ENCODE measurements at regions not wholly inside any gene's neighbourhood (a gene's known extent, or its start where the extent isn't known, plus 50 kb on each side); places are given as distances from the start of the nearest gene placed in this dataset.

DNA sequence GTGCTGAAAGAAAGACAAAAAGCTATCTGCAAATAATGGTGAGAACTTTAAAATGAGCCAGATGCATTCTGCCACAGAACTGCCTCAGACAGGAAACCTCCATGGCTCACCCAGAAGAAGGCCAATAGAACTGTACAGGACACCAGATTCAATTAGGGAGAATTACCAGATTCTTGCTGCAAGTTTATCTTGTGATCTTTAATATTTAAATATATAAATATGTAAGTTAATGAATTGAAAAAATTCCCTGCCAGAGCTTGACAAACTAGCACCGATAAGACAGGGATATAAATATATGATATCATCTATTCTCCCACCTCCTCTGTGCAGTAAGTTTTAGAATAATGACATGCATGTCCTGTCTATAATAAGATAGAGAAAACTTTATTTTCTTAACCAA lies 252.8 kb downstream of the PLK2 start:
- no peaks in the 10 kb centered on the region for H3K9me3 ChIP-seq
- TF ChIP-seq POLR2AphosphoS5 (IDR thresholded peaks at IDR 0.05), result no peak
- no peak for TF ChIP-seq POLR2A (IDR thresholded peaks at IDR 0.05)
- TF ChIP-seq, protein P1, sequence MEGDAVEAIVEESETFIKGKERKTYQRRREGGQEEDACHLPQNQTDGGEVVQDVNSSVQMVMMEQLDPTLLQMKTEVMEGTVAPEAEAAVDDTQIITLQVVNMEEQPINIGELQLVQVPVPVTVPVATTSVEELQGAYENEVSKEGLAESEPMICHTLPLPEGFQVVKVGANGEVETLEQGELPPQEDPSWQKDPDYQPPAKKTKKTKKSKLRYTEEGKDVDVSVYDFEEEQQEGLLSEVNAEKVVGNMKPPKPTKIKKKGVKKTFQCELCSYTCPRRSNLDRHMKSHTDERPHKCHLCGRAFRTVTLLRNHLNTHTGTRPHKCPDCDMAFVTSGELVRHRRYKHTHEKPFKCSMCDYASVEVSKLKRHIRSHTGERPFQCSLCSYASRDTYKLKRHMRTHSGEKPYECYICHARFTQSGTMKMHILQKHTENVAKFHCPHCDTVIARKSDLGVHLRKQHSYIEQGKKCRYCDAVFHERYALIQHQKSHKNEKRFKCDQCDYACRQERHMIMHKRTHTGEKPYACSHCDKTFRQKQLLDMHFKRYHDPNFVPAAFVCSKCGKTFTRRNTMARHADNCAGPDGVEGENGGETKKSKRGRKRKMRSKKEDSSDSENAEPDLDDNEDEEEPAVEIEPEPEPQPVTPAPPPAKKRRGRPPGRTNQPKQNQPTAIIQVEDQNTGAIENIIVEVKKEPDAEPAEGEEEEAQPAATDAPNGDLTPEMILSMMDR (IDR thresholded peaks at IDR 0.05), result no peak

DNA sequence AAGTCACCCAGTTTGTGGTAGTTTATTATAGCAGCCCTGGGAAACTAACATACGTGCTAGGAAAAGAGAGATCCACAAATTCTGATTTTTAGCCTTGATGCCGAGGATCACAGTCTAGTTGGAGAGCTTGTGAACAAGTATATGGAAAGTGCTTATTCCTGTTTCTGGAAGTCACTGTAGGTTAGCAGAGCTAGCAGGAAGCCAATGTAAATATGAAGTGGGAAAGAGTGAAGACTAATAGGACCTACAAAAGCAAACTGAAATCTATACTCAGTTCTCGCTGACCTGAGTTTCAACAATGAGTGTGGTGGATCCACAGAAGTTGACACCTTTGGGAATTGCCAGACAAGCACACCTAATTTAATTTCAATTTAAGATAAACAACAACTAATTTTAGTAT lies 254.9 kb downstream of the PLK2 start:
- TF ChIP-seq POLR2A (IDR thresholded peaks at IDR 0.05), result no peak
- TF ChIP-seq POLR2AphosphoS5 (IDR thresholded peaks at IDR 0.05), result no peak
- TF ChIP-seq, protein P1 (IDR thresholded peaks at IDR 0.05), result no peak
- H3K9me3 ChIP-seq, result no peaks in the 10 kb centered on the region
- H3K27me3 ChIP-seq, result no peaks in the 10 kb centered on the region
- intact Hi-C loops (cut with DNase I; ENCODE audit: low total_unique reads), result loop anchor here (5.0 kb wide), 1 partner anchor 968 kb away; no protein-coding TSS in a partner anchor
- no peak for DNase-seq (ENCODE audit: low spot score in 2 of 2)
- H3K4me1 ChIP-seq, result no peaks in the 10 kb centered on the region
- H3K36me3 ChIP-seq, result no peaks in the 10 kb centered on the region
- H3K4me3 ChIP-seq, result no peak overlapping the region
- no peak overlapping the region for H3K27ac ChIP-seq

More for the DNA sequence above, 252.8 kb downstream of the PLK2 start:
- H3K27ac ChIP-seq, result no peak overlapping the region
- no peak overlapping the region for H3K4me3 ChIP-seq
- no peaks in the 10 kb centered on the region for H3K36me3 ChIP-seq
- no peaks in the 10 kb centered on the region for H3K27me3 ChIP-seq
- DNase-seq (ENCODE audit: low spot score in 2 of 2), result no peak
- H3K4me1 ChIP-seq, result no peaks in the 10 kb centered on the region
- intact Hi-C loops (cut with DNase I; ENCODE audit: low total_unique reads), result no loop called here

DNA sequence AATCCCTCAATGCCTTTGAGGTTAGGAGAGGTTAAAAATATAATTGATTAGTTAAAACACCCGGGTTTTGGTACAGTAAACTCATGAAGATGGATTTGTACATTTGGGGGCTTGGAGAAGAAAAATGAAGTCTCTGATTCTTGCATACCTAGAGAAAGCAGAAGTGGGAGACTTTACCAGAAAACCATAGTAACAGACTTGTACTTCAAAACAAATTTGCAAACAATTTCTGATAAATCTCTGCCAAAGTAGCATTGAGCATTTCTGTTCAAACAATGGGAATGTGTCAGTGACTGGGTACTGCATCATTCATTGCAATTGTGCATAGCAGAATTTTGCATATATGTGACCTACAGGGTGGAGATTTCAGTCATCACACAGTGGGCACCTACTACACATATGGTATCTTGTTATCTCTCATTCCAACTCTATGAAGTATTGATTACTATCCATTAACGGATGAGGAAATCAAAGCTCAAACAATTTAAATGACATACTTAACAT lies 256.9 kb downstream of the PLK2 start:
- no peak for DNase-seq (ENCODE audit: low spot score in 2 of 2)
- H3K27me3 ChIP-seq, result no peaks in the 10 kb centered on the region

DNA sequence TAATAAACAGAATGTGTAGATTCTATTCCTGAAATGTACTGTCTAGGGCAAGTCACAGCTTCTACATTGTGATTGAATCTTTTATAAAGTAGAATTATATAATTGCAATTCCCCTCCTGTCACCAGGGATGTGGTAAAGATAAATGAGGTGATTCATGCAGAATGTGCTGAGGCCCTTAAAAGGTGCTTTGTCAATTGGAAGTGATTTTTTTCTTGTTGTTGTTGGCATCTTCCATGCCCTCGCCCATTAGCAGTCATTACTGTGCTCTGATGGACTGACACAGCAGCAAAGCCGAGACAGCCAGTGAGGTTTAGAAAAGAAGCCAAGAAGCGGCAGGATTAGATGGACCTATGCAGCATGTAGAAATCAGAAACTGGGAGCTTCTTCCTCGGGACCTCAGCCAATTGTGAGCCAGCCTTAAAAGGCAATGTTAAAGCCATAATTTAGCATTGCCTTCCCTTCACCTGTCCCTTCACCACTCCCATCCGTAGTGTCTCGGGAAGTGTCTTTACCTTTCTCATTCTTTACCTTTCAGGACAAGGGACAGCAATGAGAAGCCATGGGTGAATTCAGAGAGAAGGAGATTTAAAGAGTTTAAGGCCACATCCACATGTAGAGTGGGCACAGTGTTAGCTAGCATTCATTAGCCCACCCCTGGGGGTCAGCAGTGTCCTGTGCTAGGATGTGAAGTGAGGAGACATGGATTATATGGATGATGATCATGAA lies 257.8 kb downstream of the PLK2 start:
- no peak for DNase-seq (ENCODE audit: low spot score in 2 of 2)
- H3K27me3 ChIP-seq, result no peaks in the 10 kb centered on the region
- H3K9me3 ChIP-seq, result no peaks in the 10 kb centered on the region
- no peak overlapping the region for H3K27ac ChIP-seq
- no peaks in the 10 kb centered on the region for H3K36me3 ChIP-seq
- intact Hi-C loops (cut with DNase I; ENCODE audit: low total_unique reads), result loop anchor here (5.0 kb wide), 1 partner anchor 965 kb away; no protein-coding TSS in a partner anchor
- H3K4me3 ChIP-seq, result no peak overlapping the region
- H3K4me1 ChIP-seq, result no peaks in the 10 kb centered on the region
- TF ChIP-seq POLR2AphosphoS5 (IDR thresholded peaks at IDR 0.05) (no peak), POLR2A (IDR thresholded peaks at IDR 0.05) (no peak)
- TF ChIP-seq, protein P1 (IDR thresholded peaks at IDR 0.05), result no peak

More for the DNA sequence above, 256.9 kb downstream of the PLK2 start:
- intact Hi-C loops (cut with DNase I; ENCODE audit: low total_unique reads), result loop anchor here (5.0 kb wide), 1 partner anchor 966 kb away; no protein-coding TSS in a partner anchor
- Histone ChIP-seq H3K4me3 (no peak overlapping the region), H3K27ac (no peak overlapping the region), H3K4me1 (no peaks in the 10 kb centered on the region), H3K36me3 (no peaks in the 10 kb centered on the region), H3K9me3 (no peaks in the 10 kb centered on the region)
- TF ChIP-seq, protein P1 (IDR thresholded peaks at IDR 0.05), result no peak
- TF ChIP-seq POLR2A (IDR thresholded peaks at IDR 0.05), result no peak
- no peak for TF ChIP-seq POLR2AphosphoS5 (IDR thresholded peaks at IDR 0.05)

DNA sequence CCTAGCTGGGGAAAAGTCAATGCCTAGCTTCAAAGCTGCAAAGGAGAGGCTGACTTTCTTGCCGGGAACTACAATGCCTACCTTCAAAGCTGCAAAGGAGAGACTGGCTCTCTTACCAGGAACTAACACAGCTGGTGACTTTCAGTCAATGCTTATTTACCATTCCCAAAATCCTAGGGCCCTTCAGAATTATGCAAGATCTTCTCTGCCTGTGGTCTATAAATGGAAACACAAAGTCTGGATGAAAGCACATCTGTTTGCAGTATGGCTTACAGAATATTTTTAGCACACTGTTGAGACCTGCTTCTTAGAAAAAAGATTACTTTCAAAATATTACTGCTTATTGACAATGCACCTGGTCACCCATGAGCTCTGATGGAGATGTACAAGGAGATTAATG lies 259.4 kb downstream of the PLK2 start:
- DNase-seq (ENCODE audit: low spot score in 2 of 2), result no peak
- intact Hi-C loops (cut with DNase I; ENCODE audit: low total_unique reads), result loop anchor here (5.0 kb wide), 1 partner anchor 963 kb away; no protein-coding TSS in a partner anchor
- Histone ChIP-seq H3K9me3 (no peaks in the 10 kb centered on the region), H3K36me3 (no peaks in the 10 kb centered on the region), H3K4me1 (no peaks in the 10 kb centered on the region), H3K27me3 (no peaks in the 10 kb centered on the region), H3K27ac (no peak overlapping the region), H3K4me3 (no peak overlapping the region)
- TF ChIP-seq POLR2AphosphoS5 (IDR thresholded peaks at IDR 0.05), result no peak
- TF ChIP-seq POLR2A (IDR thresholded peaks at IDR 0.05), result no peak
- TF ChIP-seq, protein P1 (IDR thresholded peaks at IDR 0.05), result no peak

Measured in breast epithelium (tissue), 4 donors.